ENCODE measurements at regions not wholly inside any gene's neighbourhood (a gene's known extent, or its start where the extent isn't known, plus 50 kb on each side); places are given as distances from the start of the nearest gene placed in this dataset.

DNA sequence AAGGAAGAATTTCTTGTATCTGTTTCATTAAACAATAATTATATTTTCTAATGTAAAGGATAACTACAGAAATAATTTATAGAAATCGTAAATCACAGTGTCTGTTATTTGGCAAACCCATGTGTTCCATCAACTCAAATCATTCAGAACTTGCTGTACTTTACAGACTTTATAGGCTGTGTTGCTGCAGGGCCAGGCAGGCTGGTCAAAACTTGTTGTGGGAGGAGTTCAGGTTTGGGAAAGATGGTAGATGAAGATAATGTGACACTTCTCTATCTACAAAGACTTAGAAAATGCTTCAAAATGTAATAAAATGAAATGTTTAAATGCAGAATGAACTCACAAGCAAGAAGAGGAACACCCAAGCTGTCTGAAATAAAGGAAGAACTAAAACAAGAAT, 183.4 kb downstream of the SEMA6D start:
- H3F3A ChIP-seq (ENCODE audit: insufficient read depth, low read length): no peaks in the 10 kb centered on the region
- no peaks in the 10 kb centered on the region for H3K79me2 ChIP-seq (ENCODE audit: low read length)
- no peak for TF ChIP-seq EZH2 (optimal IDR thresholded peaks at IDR 0.05; ENCODE audit: low read depth, low read length)
- no peak for TF ChIP-seq CTCF (IDR thresholded peaks at IDR 0.05; ENCODE audit: low read length)
- no peak for TF ChIP-seq EZH2phosphoT487 (IDR thresholded peaks at IDR 0.05; ENCODE audit: low read length)
- H3K4me2 ChIP-seq (ENCODE audit: low read depth, low read length): no peak overlapping the region
- H3K27ac ChIP-seq (ENCODE audit: low read length): no peak overlapping the region
- H3K36me3 ChIP-seq (replicated peaks; ENCODE audit: insufficient read depth, low read length): no peaks in the 10 kb centered on the region
- H3K27me3 ChIP-seq (replicated peaks; ENCODE audit: insufficient read depth, low read length): no peaks in the 10 kb centered on the region
- no peaks in the 10 kb centered on the region for H4K20me1 ChIP-seq (ENCODE audit: insufficient read depth, low read length)
- no peaks in the 10 kb centered on the region for H3K9me2 ChIP-seq (replicated peaks; ENCODE audit: insufficient read depth, low read length)
- no peak overlapping the region for H3K9ac ChIP-seq (ENCODE audit: low read length)
- no peaks in the 10 kb centered on the region for H3K4me1 ChIP-seq (ENCODE audit: low read length)
- H2AFZ ChIP-seq (ENCODE audit: low read length): no peak overlapping the region
- no peak overlapping the region for H3K4me3 ChIP-seq (ENCODE audit: low read length)
- DNase-seq: no peak
- no peaks in the 10 kb centered on the region for H3K9me3 ChIP-seq (replicated peaks; ENCODE audit: insufficient read depth, low read length)

- TF ChIP-seq EZH2 (optimal IDR thresholded peaks at IDR 0.05; ENCODE audit: low read depth, low read length) (no peak), CTCF (IDR thresholded peaks at IDR 0.05; ENCODE audit: low read length) (no peak), EZH2phosphoT487 (IDR thresholded peaks at IDR 0.05; ENCODE audit: low read length) (no peak)
- Histone ChIP-seq H3K36me3 (replicated peaks; ENCODE audit: insufficient read depth, low read length) (no peaks in the 10 kb centered on the region), H4K20me1 (ENCODE audit: insufficient read depth, low read length) (no peaks in the 10 kb centered on the region), H3K9me2 (replicated peaks; ENCODE audit: insufficient read depth, low read length) (no peaks in the 10 kb centered on the region), H3F3A (ENCODE audit: insufficient read depth, low read length) (no peaks in the 10 kb centered on the region; the same call in 1 of the 2 replicates), H3K9ac (ENCODE audit: low read length) (no peak overlapping the region), H3K9me3 (replicated peaks; ENCODE audit: insufficient read depth, low read length) (no peaks in the 10 kb centered on the region), H2AFZ (ENCODE audit: low read length) (no peak overlapping the region), H3K79me2 (ENCODE audit: low read length) (no peaks in the 10 kb centered on the region), H3K27ac (ENCODE audit: low read length) (no peak overlapping the region), H3K27me3 (replicated peaks; ENCODE audit: insufficient read depth, low read length) (no peaks in the 10 kb centered on the region), H3K4me1 (ENCODE audit: low read length) (no peaks in the 10 kb centered on the region), H3K4me3 (ENCODE audit: low read length) (no peak overlapping the region), H3K4me2 (ENCODE audit: low read depth, low read length) (no peak overlapping the region)
- DNase-seq: no peak
Observed at GRCh38 chr15:47903368-47903767, 186.1 kb downstream of the SEMA6D start.

- TF ChIP-seq EZH2 (optimal IDR thresholded peaks at IDR 0.05; ENCODE audit: low read depth, low read length): no peak
- TF ChIP-seq EZH2phosphoT487 (IDR thresholded peaks at IDR 0.05; ENCODE audit: low read length): no peak
- no peak for TF ChIP-seq CTCF (IDR thresholded peaks at IDR 0.05; ENCODE audit: low read length)
- Histone ChIP-seq H3K27ac (ENCODE audit: low read length) (no peak overlapping the region), H3F3A (ENCODE audit: insufficient read depth, low read length) (no peaks in the 10 kb centered on the region; the same call in 1 of the 2 replicates), H3K4me3 (ENCODE audit: low read length) (no peak overlapping the region), H3K79me2 (ENCODE audit: low read length) (no peaks in the 10 kb centered on the region), H3K4me1 (ENCODE audit: low read length) (no peaks in the 10 kb centered on the region), H3K36me3 (replicated peaks; ENCODE audit: insufficient read depth, low read length) (no peaks in the 10 kb centered on the region), H3K9me2 (replicated peaks; ENCODE audit: insufficient read depth, low read length) (no peaks in the 10 kb centered on the region), H3K9ac (ENCODE audit: low read length) (no peak overlapping the region), H4K20me1 (ENCODE audit: insufficient read depth, low read length) (no peaks in the 10 kb centered on the region), H2AFZ (ENCODE audit: low read length) (no peak overlapping the region), H3K27me3 (replicated peaks; ENCODE audit: insufficient read depth, low read length) (no peaks in the 10 kb centered on the region), H3K9me3 (replicated peaks; ENCODE audit: insufficient read depth, low read length) (no peaks in the 10 kb centered on the region), H3K4me2 (ENCODE audit: low read depth, low read length) (no peak overlapping the region)
- no peak for DNase-seq
Observed at GRCh38 chr15:47908486-47908885, 191.2 kb downstream of the SEMA6D start.
